CD4-positive, alpha-beta T cell treated with Interleukin-6 at 100 ng/mL for 8 hours (primary cell): ENCODE measurements at regions not wholly inside any gene's neighbourhood (a gene's known extent, or its start where the extent isn't known, plus 50 kb on each side); places are given as distances from the start of the nearest gene placed in this dataset.

Source experiments
- DNase-seq: peaks from one replicate; pipeline ENCODE4 v3.0.0-alpha.2; 2020; ENCODE audit warnings: mixed read lengths, low spot score

DNA sequence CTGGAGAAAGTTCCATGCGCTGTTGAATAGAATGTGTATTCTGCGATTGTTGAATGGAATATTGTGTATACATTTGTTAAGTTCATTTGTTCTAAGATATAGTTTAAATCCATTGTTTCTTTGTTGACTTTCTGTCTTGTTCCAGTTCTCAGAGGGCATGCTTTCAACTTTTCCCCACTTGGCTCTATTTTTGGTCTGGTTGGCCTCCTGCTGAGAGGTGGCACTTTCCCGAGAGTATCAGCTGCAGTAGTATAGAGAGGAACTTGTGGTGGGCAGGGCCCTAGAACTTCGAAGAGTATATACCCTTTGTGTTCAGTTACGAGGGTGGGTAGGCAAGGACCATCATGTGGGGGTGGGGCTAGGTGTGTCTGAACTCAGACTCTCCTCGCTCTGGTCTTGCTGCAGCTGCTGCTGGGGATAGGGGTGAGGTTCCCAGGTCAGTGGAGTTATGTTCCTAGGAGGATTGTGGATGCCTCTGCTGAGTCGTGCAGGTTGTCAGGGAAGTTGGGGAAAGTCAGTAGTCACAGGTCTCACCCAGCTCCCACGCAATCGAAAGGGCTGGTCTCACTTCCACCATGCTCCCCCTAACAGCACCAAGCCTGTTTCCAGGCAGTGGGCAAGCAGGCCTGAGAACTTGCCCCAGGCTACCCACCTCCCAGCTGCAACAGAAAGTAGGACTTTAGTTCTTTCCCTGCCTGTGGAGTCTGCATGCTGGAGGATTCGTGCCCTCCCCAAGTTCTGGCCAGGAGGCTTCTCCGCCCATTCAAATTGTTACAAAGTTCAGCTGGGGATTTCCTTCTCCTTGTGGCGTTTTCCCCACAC lies 118.9 kb upstream of the SSTR4 start:
- DNase-seq, result no peak

DNA sequence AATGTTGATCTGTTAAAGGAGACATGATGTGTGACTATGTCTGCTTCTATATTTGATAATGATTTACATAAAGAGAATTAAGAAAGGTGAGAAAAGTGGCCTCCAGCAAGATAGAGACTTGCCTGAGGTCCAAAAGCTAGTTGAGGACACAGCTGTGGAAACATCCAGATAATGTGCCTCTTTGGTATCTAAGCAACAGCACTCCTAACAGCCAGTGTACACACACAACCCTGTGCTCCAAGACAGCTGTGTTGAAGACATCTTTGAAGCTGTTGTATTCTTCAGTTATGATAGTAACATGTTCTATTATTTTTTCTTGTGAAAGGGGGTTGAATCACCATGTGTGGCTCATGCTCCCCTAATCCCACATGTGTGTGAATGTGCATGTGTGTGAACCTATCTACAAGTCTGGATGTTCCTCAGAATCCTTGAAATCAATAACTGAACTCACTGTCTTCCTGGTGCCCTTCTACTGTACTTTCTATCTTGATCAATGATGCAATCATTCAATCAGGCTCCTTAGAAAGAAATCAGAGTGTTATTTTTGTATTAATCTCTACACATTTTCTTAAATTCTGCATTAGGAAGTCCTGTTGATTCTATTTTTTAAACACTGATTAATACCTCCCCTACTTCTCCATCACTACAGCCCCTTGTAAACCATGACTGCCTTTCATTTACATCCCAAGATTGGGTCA lies 116.7 kb upstream of the SSTR4 start:
- DNase-seq, result no peak

DNA sequence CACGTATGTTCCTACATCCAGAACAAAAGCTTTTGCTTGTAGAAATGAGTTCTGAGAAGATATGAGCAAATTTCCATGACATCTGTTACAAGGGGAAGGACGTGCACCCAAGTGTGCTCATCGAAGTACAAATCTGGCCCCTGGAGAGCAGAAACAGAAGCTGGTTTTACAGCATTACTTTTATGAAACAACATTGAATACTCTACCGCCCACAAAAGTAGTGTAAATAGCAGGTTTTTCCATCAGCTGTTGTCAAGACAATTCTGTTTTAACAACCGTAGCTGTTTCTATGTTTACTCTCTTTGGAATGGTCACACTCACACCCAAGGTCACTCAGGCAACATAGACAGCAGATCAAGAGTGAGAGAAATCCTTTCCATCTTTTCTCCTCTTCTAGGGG lies 114.2 kb upstream of the SSTR4 start:
- DNase-seq, result no peak

DNA sequence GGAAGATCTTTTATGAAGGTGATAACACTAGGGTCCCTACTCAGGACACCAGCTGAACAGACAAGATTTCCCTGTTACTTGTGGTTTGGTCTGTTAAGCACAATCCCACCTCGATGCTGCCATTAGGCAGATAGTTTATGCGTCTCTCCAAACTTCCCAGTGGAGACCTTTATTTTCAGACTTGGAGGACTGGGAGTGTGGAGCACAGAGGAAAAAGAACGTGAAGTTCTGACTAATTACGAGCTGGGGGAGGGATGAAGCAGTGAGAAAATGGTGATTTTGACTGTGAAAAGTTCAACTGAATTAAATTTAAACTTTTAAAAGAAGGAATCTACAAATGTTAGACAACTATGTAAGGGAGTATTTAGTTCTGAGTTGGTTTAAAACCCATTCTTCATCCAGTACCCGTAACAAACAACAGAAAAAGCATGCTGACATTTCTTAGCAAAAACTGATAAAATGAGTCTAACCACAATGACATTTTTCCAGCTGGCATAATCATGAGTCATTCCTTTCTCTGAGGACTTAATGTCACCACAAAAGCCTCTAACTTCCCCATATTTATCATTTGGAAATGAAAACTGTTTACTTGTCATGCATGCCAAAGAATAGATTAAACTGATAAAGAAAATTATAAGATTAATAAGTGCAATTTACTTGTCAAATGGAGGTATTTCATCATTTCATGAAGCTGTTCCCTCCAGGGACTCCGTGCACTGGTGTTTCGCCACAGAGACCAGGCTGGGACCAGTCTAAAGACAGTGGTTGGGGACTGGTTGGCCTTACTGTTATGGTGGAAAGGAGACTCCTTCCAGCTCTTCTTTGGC lies 113.3 kb upstream of the SSTR4 start:
- DNase-seq, result no peak

DNA sequence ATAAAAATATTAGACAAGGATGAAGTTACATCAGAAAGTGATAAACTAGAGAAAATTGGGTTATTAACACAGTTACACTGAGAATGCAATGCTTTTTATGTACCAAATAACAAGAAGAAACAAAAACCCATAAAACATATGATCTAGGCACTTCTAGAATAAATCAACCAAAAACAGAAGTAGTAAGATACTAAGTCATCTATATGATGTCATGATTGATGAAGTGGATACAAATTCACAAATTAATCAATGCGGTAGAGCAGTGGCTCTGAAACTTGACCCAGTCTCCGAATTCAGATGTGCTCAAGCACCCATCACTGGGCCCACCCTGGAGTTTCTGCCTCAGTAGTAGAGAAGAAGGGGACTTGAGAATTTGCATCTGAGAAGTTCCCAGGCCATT lies 112.1 kb upstream of the SSTR4 start:
- DNase-seq, result no peak

DNA sequence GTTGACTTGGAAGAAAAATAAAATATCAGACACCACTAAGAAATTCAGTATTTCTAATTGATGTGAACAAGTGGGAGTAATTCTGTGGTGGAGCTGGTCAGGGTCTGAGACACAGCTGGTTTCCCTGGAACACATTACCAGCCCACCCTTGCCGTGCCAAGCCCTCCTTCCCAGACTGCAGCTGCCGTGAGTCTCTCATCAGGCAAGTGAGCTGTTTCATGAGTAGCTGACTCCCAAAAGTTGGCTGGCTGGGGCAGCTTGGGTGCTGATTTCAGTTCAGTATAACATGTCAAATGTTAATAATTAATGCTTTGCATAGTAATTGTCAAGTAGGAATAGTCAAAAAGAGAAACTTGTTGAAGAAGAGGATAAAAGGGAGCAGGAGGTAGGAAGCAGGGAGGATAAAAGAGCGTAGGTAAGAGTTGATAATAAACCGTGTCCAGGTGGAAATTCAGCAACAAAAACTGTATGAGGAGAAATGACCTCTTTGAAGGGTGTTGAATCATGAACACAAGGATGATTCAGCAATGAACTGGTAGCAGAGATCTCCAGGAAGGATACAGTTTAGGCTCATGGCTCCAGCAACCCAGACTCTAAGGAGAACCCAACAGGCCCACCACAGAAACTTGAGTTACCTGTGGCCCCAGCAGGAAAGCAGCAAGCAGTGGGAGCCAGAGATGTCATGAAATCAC lies 110.9 kb upstream of the SSTR4 start:
- no peak for DNase-seq

DNA sequence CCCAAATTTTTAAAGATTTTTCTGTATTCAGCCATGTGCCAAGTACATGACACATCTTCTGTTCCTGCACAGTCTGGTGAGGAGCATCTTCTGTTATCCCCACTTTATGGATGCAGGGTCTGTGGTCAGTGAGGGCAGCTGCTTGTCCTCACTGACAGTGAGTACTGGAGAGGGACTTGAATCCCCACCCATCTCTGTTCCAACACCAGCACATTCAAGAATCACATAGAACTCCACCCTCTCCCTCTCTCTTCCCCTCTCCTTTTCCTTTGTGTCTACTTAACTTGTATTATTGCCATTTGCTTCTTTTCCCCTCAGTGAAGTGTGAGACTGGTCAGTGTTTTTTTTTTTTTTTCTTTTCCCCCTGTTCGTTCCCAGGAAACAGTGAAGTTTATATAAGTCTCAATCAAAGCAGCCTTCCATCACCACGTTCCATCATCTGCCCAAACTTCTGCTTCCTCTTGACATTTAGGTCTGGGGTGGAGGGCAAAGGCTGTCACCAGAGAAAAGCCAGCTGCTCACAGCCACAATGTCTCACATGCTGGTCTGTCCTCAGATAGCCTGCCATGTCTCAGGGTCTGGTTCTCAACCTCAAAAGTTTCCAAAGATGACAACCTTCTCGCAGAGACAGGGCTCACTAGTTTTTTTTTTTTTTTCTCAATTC lies 110.0 kb upstream of the SSTR4 start:
- DNase-seq, result no peak

DNA sequence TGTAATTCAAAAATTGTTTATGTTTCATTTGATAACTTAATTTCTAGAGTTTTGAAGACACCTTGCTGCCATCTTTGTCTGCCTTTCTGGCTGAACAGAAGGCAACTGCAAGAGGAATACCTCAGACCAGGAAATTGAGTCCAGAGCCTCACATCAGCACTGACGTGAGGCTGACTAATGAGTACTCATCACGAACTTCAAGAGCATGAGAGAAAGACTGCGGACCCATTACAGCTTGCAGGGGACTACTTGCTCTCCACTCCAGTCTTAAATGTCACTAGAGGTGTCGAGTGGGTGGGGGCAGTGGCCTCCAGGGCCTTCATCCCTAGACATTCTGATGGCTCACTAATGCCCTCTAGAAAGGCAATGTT lies 109.5 kb upstream of the SSTR4 start:
- no peak for DNase-seq

DNA sequence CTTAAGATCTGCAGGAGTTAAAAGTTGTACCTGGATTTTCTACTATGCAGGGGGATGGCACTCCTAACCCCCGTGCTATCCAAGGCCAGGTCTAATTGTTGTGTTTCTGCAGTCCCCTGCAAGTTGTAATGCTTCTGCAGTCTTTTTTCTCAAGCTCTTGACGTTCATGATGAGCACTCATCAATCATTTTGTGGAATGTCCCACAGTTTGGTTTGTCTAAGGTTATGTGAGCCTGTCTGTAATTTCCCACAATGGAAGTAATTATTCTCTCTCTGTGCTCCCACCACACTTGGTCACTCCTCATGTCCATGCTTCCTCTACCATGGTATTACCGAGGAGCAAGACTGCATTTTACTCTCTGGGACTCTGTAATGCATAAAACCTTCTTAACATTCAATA lies 107.6 kb upstream of the SSTR4 start:
- no peak for DNase-seq

DNA sequence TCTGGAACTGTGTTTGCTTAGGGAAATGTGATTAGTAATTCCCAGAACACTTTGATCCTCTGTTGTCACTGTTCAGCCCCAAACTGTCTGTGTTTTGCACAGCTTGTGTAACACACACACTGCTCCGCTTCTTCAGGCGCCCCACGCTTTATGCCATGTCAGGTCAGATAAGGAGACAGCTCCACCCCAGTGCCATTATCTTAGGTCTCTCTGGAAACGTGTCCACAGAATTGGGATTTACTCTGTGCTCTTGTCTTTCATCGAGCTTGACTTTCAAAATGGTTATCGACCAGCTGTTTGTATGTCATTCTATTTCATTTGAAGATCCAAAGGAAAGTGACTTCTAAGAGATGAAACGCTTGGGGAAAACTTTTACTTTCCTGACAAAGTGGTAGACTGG lies 106.4 kb upstream of the SSTR4 start:
- no peak for DNase-seq

DNA sequence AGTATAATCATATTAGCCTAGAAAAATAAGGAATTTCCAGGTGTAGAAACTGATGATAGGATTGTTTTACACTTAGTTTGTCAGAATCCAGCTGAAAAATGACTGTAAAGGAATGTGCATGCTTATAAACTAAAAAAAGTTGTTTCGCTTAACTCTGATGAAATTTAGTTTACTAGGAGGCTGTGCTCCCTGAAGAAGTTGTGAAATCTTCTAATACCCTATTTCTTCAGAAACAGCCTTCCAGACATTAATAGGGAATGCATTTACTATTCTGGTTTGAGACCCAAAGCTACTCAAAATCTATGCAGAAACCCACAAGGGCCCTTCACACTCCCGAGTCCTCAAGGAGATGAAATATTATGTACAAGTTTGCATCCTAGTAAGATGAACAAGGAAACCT lies 105.5 kb upstream of the SSTR4 start:
- DNase-seq, result no peak

DNA sequence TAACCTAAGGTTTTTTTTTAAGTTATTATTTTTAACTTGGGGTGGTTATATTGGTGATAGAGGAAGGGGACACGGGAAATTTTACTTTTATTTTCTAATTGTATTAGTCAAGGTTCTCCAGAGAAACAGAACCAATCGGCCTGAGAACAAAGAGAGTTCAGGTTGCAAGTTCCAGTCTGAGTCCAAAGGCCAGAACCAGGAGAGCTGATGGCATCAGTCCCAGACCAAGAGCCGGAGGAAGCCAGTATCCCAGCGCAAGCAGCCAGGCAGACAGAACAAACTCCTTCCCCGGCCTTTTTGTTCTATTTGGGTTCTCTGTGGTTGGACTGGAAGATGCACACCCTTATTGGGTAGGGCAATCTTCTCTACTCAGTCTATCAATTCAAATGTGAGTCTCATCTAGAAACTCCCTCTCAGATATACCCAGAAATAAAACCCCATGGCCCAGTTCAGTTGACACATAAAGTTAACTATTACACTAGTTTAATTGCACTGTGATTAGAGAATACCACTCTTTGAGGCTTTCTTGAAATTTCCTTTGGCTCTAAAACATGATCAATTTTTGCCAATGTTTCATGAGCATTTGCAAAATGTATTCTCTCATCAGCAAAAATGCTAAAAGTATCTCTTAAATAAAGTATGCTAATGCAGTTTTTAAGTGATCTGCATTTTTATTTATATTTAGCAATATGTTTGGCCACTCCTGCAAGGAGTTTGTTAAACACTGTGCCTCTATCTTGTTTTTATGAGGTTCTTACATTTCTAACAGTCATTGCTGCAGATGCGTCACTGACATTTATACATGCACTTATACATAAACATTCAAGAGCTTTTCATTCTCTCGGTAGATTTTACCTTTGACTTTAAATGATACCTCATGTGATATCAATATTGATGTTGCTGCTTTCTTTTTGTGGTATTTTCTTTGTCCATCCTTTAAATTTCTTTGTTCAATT lies 103.2 kb upstream of the SSTR4 start:
- DNase-seq, result no peak

DNA sequence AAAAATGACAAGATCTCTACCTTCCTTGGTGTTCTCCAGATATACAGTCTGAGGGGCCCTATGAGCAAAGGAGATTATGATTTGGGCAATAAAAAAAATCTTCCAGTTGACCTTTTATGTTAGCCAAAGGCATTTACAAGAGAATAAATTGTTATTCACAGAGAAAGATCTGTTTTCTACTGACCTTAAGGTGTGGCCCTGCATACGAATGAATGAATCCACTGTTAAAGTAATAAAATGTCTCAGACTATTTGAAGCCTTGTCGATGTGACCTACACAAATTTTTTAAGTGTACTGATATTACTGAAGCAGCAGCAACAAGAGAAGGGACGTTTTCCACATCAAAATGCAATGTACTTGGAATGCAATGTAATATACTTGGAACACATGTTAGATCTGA lies 95.9 kb upstream of the SSTR4 start:
- DNase-seq, result no peak

DNA sequence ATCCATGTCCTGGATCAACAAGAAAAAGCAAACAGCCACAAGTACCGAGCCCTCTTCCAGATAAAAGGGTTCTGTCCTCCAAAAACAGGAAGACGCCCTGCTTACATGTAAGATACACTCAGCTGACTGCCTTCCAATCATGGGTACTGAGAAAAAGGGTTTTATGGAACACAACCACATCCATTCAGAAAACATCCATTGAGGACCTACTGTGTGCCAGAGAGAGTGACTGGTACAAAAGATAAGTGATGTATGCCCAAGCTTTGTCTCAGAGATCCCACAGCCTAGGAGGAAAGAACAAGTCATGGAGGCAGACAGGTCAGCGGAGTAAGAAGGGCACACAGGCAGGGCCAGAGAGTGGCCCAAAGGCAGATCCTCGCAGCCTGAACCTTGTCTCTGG lies 94.8 kb upstream of the SSTR4 start:
- DNase-seq, result no peak

DNA sequence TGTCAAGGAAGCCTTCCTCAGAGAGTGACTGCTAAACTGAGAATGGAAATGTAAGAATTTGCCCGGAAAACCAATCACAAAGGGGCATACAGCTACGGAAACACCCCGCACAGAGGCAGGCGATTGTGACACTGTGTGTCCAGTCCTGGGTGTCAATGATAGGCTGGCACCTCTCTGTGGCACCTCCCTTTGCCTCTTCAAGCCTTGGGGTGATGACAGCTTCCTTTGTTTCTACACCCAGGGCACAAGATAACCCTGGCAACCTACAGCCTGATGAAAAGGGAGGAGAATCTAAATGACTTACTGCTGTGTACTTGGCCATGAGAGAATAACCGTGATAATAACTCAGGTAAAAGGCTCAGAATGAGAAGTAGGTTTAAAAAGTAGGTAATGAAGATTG lies 93.6 kb upstream of the SSTR4 start:
- no peak for DNase-seq

DNA sequence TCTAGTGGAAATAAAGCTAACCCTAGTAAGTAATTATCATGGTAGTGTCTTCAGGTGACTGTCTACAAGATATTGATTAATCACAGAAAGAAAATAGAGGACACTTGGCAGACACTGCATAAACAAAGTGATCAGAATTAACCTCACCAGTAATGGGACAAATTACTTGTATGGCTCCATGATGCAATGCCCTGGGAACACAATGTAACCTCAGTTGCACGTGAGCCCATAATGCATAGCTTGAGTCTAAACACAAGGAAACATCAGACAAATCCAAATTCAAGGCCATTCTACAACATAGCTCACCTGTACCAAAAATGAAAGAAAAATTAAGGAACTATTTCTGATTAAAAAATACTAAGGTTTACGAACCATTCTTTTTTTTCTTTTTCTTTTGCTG lies 92.4 kb upstream of the SSTR4 start:
- DNase-seq, result no peak

DNA sequence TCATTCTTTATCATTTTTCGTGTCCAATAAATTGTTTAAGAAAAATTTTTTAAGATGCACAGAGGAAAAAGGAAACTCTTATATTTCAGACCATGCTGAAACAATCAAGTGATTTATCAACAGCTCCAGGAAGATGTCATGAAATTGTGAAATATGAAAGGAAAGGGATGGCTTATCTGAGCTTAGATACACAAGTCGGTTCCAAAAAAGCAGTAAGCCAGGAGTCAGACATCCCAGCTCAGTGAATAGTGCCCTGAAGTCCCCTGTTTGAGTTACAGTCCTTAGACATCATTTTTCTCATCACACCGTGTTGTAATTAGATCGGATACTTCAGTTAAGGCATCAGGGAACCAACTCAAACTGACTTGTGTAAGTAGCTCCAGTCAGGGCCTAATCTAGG lies 91.0 kb upstream of the SSTR4 start:
- no peak for DNase-seq

DNA sequence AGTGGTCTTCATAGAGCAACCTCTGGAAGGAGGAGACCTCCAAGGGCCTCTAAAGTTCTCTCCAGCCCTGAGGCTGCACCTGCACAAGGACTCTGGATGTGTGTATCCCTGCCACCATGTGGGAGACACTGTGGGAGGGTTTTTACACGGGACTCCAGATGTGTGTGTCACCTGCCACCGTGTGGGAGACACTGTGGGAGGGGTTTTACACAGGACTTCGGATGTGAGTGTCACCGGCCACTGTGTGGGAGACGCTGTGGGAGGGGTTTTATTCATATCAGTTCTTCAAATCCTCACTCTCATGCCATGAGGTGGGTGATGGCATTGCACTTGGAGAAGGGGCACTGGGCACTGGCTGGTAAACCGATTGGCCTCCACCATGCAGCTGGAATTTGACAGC lies 90.2 kb upstream of the SSTR4 start:
- no peak for DNase-seq

DNA sequence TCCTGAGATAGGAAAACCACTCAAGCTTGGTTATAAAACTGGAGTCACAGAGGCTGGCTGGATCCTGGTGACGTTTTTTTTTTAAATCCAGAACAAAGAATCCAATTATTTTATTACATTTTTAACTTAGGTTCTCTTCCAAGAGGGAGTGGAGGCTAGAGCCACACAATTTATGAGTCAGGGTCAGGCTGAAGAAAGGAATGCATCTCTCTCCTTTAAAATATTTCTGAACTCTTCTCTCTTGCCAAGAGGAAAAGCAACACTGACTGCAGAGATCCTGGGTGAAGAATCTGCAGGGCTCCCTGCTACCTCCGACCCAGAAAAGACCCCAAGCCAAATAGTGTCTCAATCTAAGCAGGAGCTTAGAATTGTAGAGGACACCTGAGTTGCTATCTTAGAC lies 88.5 kb upstream of the SSTR4 start:
- no peak for DNase-seq

DNA sequence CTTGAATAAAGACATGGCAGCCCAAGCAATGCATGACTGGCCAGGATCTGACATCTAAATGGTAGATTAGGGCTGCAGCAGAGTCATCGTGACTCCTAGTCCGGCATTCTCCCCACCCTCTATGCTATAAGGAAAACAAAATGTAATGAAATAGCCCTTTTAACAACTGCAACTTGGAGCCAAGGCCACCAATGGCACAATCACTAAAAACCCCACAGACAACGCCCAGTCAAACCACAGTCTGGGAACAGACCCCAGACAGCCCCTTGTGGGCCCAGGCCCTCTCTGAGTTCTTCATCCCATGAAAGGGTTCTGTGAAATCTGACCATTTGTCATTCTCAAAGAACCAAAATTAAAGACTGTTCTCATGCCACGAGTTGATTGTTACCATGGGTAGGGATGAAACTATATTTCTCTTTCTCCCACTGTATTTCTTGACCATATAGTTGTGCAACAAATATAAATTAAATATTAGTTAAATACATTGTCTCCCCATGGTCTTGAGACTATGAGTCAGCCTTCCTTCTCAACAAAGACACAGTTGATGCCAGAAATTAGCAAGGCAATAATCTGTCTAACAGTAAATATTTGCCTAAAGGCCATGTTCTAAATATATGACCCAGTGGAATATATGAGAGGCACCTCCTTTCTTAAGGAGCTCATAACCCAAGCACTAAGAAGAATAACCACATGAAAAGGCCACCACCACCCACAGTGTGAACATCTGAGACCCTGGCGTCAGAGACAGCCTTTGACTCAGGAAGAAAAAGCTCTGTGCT lies 85.6 kb upstream of the SSTR4 start:
- DNase-seq, result no peak
